ENCODE measurements at regions not wholly inside any gene's neighbourhood (a gene's known extent, or its start where the extent isn't known, plus 50 kb on each side); places are given as distances from the start of the nearest gene placed in this dataset.

- TF ChIP-seq POLR2AphosphoS5 (IDR thresholded peaks at IDR 0.05), result no peak
- TF ChIP-seq POLR2A (IDR thresholded peaks at IDR 0.05), result no peak
- TF ChIP-seq CTCF (IDR thresholded peaks at IDR 0.05), result no peak
Observed at GRCh38 chr4:185868983-185869382, 57.0 kb upstream of the SORBS2 start.

Measured in breast epithelium (tissue), 3 donors.